KMS-11 (cell line): ENCODE measurements at regions not wholly inside any gene's neighbourhood (a gene's known extent, or its start where the extent isn't known, plus 50 kb on each side); places are given as distances from the start of the nearest gene placed in this dataset.

Source experiments
- H2AFZ ChIP-seq: fragments of 200-600 bp; sonication (generic); 2 replicates; pipeline ENCODE4 v1.6.1; 2016; ENCODE audit warnings: antibody characterized with exemption, mixed run types, low read depth
- H3K27ac ChIP-seq: fragments of 200-600 bp; sonication (generic); 2 replicates; pipeline ENCODE4 v1.6.1; 2016; ENCODE audit warnings: mild to moderate bottlenecking, mixed run types
- H3K27me3 ChIP-seq: fragments of 200-600 bp; sonication (generic); 2 replicates; pipeline ENCODE4 v1.6.1; 2017; ENCODE audit warnings: mild to moderate bottlenecking, low read depth, mixed run types, moderate library complexity; ENCODE audit not compliant: insufficient read depth
- H3K36me3 ChIP-seq: fragments of 200-600 bp; sonication (generic); 2 replicates; pipeline ENCODE4 v1.6.1; 2017; ENCODE audit warnings: mild to moderate bottlenecking, mixed run types; ENCODE audit not compliant: insufficient read depth
- H3K4me1 ChIP-seq: fragments of 200-600 bp; sonication (generic); 2 replicates; pipeline ENCODE4 v1.6.1; 2016; ENCODE audit warnings: mild to moderate bottlenecking, low read depth, mixed run types; ENCODE audit not compliant: poor library complexity, severe bottlenecking
- H3K4me2 ChIP-seq: fragments of 200-600 bp; sonication (generic); 2 replicates; pipeline ENCODE4 v1.7.0; 2016; ENCODE audit warnings: mild to moderate bottlenecking, mixed run types
- H3K4me3 ChIP-seq: fragments of 200-600 bp; sonication (generic); IDR thresholded peaks from 2 replicates; pipeline ENCODE4 v1.6.1; 2017; ENCODE audit warnings: low read depth, low read length, mixed read lengths; ENCODE audit not compliant: insufficient read depth
- H3K79me2 ChIP-seq: fragments of 200-600 bp; sonication (generic); 2 replicates; pipeline ENCODE4 v1.6.1; 2016; ENCODE audit warnings: low read depth, mixed run types; ENCODE audit not compliant: insufficient read depth
- H3K9ac ChIP-seq: fragments of 200-600 bp; sonication (generic); 2 replicates; pipeline ENCODE4 v1.6.1; 2016; ENCODE audit warnings: mild to moderate bottlenecking, mixed run types
- H4K20me1 ChIP-seq: fragments of 200-600 bp; sonication (generic); 2 replicates; pipeline ENCODE4 v1.6.1; 2016; ENCODE audit warnings: mild to moderate bottlenecking, mixed run types; ENCODE audit not compliant: insufficient read depth
- TF ChIP-seq, protein P1 (sequence below): fragments of 200-600 bp; sonication (generic); conservative IDR thresholded peaks from 2 replicates; pipeline ENCODE4 v1.6.1; 2017; ENCODE audit warnings: low read depth, mild to moderate bottlenecking, antibody characterized with exemption, low read length, moderate library complexity, mixed read lengths

DNA sequence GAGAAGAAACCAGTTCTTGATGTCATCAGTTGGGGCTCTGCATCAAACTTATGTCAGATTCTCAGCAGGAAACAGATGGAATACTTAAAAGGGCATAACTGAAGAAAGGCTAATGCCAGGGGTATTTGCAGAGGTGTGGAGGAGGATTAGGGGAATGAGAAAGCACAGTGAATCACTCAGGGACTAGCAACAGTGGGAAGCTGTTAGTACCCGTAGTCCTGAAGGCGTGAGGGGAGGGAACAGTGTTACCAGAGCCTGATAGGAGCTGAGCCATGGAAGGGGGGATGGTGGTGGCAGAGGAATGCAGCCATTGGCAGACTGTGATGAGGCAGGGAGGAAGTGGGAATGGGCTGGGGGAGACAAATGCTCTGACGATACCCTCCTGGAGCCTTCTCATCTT is 162.3 kb downstream of the UTP18 start:
- H3K4me2 ChIP-seq: no peak overlapping the region

DNA sequence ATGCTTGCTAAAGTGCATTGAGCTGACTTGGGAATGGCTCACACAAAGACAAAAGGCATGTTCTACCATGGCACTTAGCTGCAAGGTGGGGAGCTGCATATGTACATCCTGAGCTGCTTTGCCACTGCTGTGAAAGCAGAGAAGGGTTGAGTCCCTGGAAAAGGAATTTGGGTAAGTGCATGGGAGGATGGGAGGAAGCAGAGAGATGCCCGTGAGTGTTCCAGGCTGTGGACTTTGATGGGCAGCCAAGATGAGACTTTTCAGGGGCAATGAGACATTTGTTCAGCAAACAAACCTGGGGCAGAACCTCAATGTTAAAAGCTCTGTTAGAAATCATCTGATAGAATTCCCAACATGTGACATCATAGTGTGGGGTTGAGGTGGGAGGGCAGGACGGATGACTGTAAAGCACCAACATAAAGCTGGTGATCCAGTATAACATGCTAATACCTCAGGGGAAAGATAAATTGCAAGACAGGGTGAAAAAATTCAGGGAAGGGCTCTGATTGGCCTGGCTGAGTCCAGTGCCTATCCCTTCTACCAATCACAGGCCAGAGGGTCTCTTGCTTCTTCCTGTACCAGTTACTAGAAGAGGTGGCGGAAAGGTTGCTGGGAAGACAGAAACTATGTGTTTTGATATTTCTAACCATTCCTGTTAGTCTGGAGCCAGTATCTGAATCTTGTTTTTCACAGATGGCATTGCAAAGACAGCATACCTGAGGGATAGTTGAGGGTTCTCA is 163.2 kb downstream of the UTP18 start:
- TF ChIP-seq, protein P1, sequence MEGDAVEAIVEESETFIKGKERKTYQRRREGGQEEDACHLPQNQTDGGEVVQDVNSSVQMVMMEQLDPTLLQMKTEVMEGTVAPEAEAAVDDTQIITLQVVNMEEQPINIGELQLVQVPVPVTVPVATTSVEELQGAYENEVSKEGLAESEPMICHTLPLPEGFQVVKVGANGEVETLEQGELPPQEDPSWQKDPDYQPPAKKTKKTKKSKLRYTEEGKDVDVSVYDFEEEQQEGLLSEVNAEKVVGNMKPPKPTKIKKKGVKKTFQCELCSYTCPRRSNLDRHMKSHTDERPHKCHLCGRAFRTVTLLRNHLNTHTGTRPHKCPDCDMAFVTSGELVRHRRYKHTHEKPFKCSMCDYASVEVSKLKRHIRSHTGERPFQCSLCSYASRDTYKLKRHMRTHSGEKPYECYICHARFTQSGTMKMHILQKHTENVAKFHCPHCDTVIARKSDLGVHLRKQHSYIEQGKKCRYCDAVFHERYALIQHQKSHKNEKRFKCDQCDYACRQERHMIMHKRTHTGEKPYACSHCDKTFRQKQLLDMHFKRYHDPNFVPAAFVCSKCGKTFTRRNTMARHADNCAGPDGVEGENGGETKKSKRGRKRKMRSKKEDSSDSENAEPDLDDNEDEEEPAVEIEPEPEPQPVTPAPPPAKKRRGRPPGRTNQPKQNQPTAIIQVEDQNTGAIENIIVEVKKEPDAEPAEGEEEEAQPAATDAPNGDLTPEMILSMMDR: no peak

More for the DNA sequence above, 162.3 kb downstream of the UTP18 start:
- Histone ChIP-seq H2AFZ (no peak overlapping the region; the same call in 1 of the 2 replicates), H3K36me3 (no peaks in the 10 kb centered on the region), H3K27me3 (no peaks in the 10 kb centered on the region), H3K4me3 (no peak overlapping the region), H3K9ac (no peak overlapping the region), H3K4me1 (no peaks in the 10 kb centered on the region), H3K27ac (no peak overlapping the region), H4K20me1 (no peaks in the 10 kb centered on the region), H3K79me2 (no peaks in the 10 kb centered on the region)
- TF ChIP-seq, protein P1: no peak

DNA sequence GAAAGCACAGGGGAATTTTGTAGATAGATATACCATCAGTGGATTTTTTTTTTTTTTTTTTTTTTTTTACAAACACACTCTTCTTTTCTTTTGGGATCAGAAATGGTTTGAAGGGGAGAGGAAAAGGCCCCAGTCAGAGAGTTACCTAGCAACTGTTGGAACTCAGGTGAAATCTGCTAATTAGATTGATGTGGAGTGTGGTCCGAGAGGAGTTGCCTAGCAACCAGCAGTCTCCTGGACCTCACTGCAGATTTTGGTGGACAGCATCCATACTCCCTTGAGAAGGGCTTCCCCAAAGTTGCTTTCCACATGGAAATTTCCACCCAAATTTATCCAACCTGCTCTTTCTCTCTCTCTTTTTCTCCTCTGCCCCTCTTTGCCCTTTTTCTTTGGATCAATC is 165.4 kb downstream of the UTP18 start:
- Histone ChIP-seq H3K27me3 (no peaks in the 10 kb centered on the region), H3K79me2 (no peaks in the 10 kb centered on the region), H3K4me1 (no peaks in the 10 kb centered on the region), H3K9ac (no peak overlapping the region), H3K27ac (no peak overlapping the region), H2AFZ (no peak overlapping the region), H4K20me1 (no peaks in the 10 kb centered on the region), H3K36me3 (no peaks in the 10 kb centered on the region), H3K4me2 (no peak overlapping the region), H3K4me3 (no peak overlapping the region)
- TF ChIP-seq, protein P1: no peak

More for the DNA sequence above, 163.2 kb downstream of the UTP18 start:
- H3K4me1 ChIP-seq: no peaks in the 10 kb centered on the region
- H4K20me1 ChIP-seq: no peaks in the 10 kb centered on the region
- no peaks in the 10 kb centered on the region for H3K36me3 ChIP-seq
- H3K27me3 ChIP-seq: no peaks in the 10 kb centered on the region
- H3K4me2 ChIP-seq: no peak overlapping the region
- H3K9ac ChIP-seq: no peak overlapping the region
- H3K4me3 ChIP-seq: no peak overlapping the region
- no peak overlapping the region for H3K27ac ChIP-seq
- H3K79me2 ChIP-seq: no peaks in the 10 kb centered on the region
- H2AFZ ChIP-seq: no peak overlapping the region

DNA sequence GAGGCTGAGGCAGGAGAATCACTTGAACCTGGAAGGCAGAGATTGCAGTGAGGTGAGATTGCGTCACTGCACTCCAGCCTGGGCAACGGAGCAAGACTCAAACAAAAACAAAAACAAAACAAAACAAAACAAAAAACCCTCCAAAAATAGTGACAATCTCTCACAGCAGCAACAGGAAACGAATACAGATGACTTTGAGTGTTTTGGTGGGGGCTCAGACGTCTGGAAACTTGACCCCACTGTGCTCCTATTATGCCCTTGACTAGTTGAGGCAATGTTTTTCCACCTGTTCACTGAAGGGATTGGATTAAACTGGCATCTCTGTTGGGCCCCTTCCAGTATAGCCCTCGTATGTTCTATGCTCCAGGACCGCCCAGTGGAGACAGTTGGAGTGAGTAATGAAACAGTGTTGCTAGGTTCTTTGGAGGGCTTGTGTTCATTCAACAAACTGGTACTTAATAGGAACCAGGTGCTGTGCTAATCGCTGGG is 167.0 kb downstream of the UTP18 start:
- Histone ChIP-seq H3K4me3 (no peak overlapping the region), H3K27ac (no peak overlapping the region), H3K27me3 (no peaks in the 10 kb centered on the region), H3K9ac (no peak overlapping the region), H3K4me1 (no peaks in the 10 kb centered on the region), H3K4me2 (no peak overlapping the region), H3K79me2 (no peaks in the 10 kb centered on the region), H2AFZ (no peak overlapping the region), H4K20me1 (no peaks in the 10 kb centered on the region), H3K36me3 (no peaks in the 10 kb centered on the region)
- TF ChIP-seq, protein P1: no peak
